HepG2 (cell line): ENCODE measurements at regions not wholly inside any gene's neighbourhood (a gene's known extent, or its start where the extent isn't known, plus 50 kb on each side); places are given as distances from the start of the nearest gene placed in this dataset.

ENCODE experiments used
- ARID3A ChIP-seq: IDR thresholded peaks from 2 replicates; pipeline ENCODE4 v1.6.1; 2012; ENCODE audit warnings: low read depth, low read length, improper control_type of control experiment
- ATF2 ChIP-seq: sonication (generic); formaldehyde crosslinking; IDR thresholded peaks from 2 replicates; pipeline ENCODE4 v1.4.0; 2020; ENCODE audit warnings: missing genetic modification reagents
- ATRX ChIP-seq: sonication (generic); formaldehyde crosslinking; IDR thresholded peaks from 2 replicates; pipeline ENCODE4 v1.4.0; 2020; ENCODE audit warnings: missing genetic modification reagents, borderline replicate concordance
- KDM5B ChIP-seq: sonication (generic); formaldehyde crosslinking; IDR thresholded peaks from 2 replicates; pipeline ENCODE4 v1.4.0; 2020; ENCODE audit warnings: missing genetic modification reagents, mild to moderate bottlenecking, borderline replicate concordance
- MZF1 ChIP-seq: sonication (generic); formaldehyde crosslinking; IDR thresholded peaks from 2 replicates; pipeline ENCODE4 v1.8.1; 2023; ENCODE audit warnings: mild to moderate bottlenecking, missing genetic modification reagents, borderline replicate concordance
- SMAD9 ChIP-seq: sonication (generic); formaldehyde crosslinking; IDR thresholded peaks from 2 replicates; pipeline ENCODE4 v1.5.1; 2020; ENCODE audit warnings: mild to moderate bottlenecking, missing genetic modification reagents
- SPEN ChIP-seq: sonication (generic); formaldehyde crosslinking; IDR thresholded peaks from 2 replicates; pipeline ENCODE4 v1.5.1; 2020; ENCODE audit warnings: low read depth, mild to moderate bottlenecking, missing genetic modification reagents
- TIGD3 ChIP-seq: sonication (generic); formaldehyde crosslinking; IDR thresholded peaks from 2 replicates; pipeline ENCODE4 v1.5.1; 2020; ENCODE audit warnings: mild to moderate bottlenecking, missing genetic modification reagents, borderline replicate concordance
- ZBED4 ChIP-seq: sonication (generic); formaldehyde crosslinking; IDR thresholded peaks from 2 replicates; pipeline ENCODE4 v1.4.0; 2020; ENCODE audit warnings: missing genetic modification reagents, borderline replicate concordance
- ZMAT5 ChIP-seq: sonication (generic); formaldehyde crosslinking; IDR thresholded peaks from 2 replicates; pipeline ENCODE4 v1.5.0; 2020; ENCODE audit warnings: mild to moderate bottlenecking, low read depth, missing genetic modification reagents, borderline replicate concordance
- ZNF317 ChIP-seq: sonication (generic); formaldehyde crosslinking; IDR thresholded peaks from 2 replicates; pipeline ENCODE4 v1.5.0; 2020; ENCODE audit warnings: mild to moderate bottlenecking, missing genetic modification reagents
- ZNF446 ChIP-seq: sonication (generic); formaldehyde crosslinking; IDR thresholded peaks from 2 replicates; pipeline ENCODE4 v1.5.0; 2020; ENCODE audit warnings: mild to moderate bottlenecking, missing genetic modification reagents
- ZNF746 ChIP-seq: sonication (generic); formaldehyde crosslinking; IDR thresholded peaks from 2 replicates; pipeline ENCODE4 v1.8.0; 2022; ENCODE audit warnings: mild to moderate bottlenecking, missing genetic modification reagents
- ZNF768 ChIP-seq: sonication (generic); formaldehyde crosslinking; IDR thresholded peaks from 2 replicates; pipeline ENCODE4 v1.4.0; 2020; ENCODE audit warnings: missing genetic modification reagents

DNA sequence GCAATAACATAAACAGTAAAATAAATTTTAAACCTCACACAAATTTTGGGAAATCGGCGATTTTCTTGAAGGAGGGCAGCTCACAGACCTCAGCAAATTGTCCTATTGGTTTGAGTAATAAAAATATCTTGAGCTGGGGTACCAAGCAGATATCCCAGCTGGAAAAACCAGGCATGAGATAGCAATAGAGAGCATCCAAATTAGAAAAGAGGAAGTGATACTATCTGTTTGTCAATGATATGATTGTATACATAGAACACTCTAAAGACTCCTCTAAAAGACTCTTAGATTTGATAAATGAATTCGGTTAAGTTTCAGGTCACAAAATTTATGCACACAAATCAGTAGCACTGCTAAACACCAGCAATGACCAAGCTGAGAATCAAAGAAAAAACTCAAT lies 90.5 kb upstream of the ACTRT1 start (continued):
- TF ChIP-seq ZBED4 (CRISPR knock-in tag) (no peak), ZNF446 (CRISPR knock-in tag) (no peak), MZF1 (CRISPR knock-in tag) (no peak), ZNF768 (no peak), SPEN (CRISPR knock-in tag) (no peak), ATF2 (CRISPR knock-in tag) (no peak), KDM5B (CRISPR knock-in tag) (no peak), ATRX (CRISPR knock-in tag) (no peak), ZNF317 (CRISPR knock-in tag) (no peak), SMAD9 (CRISPR knock-in tag) (no peak), ZNF746 (CRISPR knock-in tag) (no peak), TIGD3 (CRISPR knock-in tag) (no peak), ZMAT5 (CRISPR knock-in tag) (no peak), ARID3A (no peak)
